WERI-Rb-1 (cell line): ENCODE measurements at regions not wholly inside any gene's neighbourhood (a gene's known extent, or its start where the extent isn't known, plus 50 kb on each side); places are given as distances from the start of the nearest gene placed in this dataset.

Source experiments
- DNase-seq: peaks from one replicate; pipeline ENCODE4 v3.0.0-alpha.2; 2020
- H3K27ac ChIP-seq: fragments of 250-450 bp; sonication (Bioruptor Pico); 2 replicates; pipeline ENCODE4 v1.5.1; 2020; ENCODE audit warnings: mild to moderate bottlenecking, moderate library complexity
- H3K27me3 ChIP-seq: fragments of 250-450 bp; sonication (Bioruptor Pico); 2 replicates; pipeline ENCODE4 v1.5.1; 2021; ENCODE audit warnings: mild to moderate bottlenecking, low read depth, moderate library complexity; ENCODE audit not compliant: insufficient read depth, severe bottlenecking
- H3K36me3 ChIP-seq: fragments of 250-450 bp; sonication (Bioruptor Pico); 2 replicates; pipeline ENCODE4 v1.5.1; 2020; ENCODE audit warnings: mild to moderate bottlenecking, moderate library complexity
- H3K4me3 ChIP-seq: 2 replicates; pipeline ENCODE4 v1.5.1; 2011; ENCODE audit warnings: low read depth, mild to moderate bottlenecking, control low read depth, low read length
- H3K9me3 ChIP-seq: fragments of 250-450 bp; sonication (Bioruptor Pico); 2 replicates; pipeline ENCODE4 v1.5.1; 2021; ENCODE audit warnings: mild to moderate bottlenecking, moderate library complexity; ENCODE audit not compliant: severe bottlenecking
- CTCF ChIP-seq: IDR thresholded peaks from 2 replicates; pipeline ENCODE4 v1.5.1; 2011; ENCODE audit warnings: low read depth, mild to moderate bottlenecking, control low read depth, inconsistent platforms, low read length

- no peaks in the 10 kb centered on the region for H3K36me3 ChIP-seq
- no peaks in the 10 kb centered on the region for H3K27me3 ChIP-seq
- H3K9me3 ChIP-seq = no peaks in the 10 kb centered on the region
- no peak overlapping the region for H3K4me3 ChIP-seq
- no peak overlapping the region for H3K27ac ChIP-seq
- no peak for DNase-seq
- no peak for TF ChIP-seq CTCF
Observed at GRCh38 chr10:8137272-8137681, 82.8 kb downstream of the GATA3 start.

DNA sequence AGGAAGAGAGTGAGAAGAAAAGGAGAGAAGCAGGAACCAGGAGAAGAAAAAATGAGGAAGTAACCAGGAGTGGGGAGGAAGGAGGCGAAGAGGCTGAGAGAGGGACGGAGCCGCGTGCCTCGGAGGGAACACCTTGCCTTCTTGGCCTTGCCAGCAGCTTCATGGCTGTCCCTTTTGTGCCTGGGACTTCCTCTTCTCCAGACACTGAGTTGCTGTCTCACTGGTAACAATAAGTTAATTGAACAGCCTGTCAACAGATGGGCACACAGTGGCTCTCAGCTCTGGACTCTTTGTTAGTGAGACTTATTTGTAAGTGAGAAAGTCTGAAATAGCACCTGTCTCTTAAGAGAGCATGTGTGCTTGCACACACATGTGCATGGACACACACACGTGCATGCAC lies 83.2 kb downstream of the GATA3 start:
- Histone ChIP-seq H3K4me3 (no peak overlapping the region), H3K9me3 (no peaks in the 10 kb centered on the region), H3K27ac (no peak overlapping the region), H3K36me3 (no peaks in the 10 kb centered on the region), H3K27me3 (no peaks in the 10 kb centered on the region)
- no peak for DNase-seq
- no peak for TF ChIP-seq CTCF

DNA sequence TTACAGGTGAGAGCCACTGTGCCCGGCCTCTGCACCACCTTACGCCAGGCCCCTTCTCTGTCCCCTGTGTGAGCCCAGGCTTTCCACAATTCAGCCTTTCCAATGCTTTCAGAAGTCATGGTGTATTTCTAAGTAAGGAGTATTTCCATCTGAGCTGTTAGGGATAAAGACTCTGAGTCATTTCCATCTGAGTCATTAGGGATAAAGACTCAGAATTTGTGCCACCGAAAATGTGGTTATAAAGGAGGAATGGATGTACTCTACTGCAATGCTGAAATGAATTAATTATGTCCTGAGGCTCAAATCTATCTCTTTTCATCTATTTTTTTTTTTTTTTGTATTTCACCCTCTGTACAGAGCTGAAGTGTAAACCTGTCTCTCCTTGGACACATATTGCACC lies 84.0 kb downstream of the GATA3 start:
- Histone ChIP-seq H3K36me3 (no peaks in the 10 kb centered on the region), H3K27ac (no peak overlapping the region), H3K9me3 (no peaks in the 10 kb centered on the region), H3K27me3 (no peaks in the 10 kb centered on the region), H3K4me3 (no peak overlapping the region)
- no peak for DNase-seq
- no peak for TF ChIP-seq CTCF

- TF ChIP-seq CTCF = no peak
- DNase-seq = no peak
Observed at GRCh38 chr10:8144496-8144895, 90.0 kb downstream of the GATA3 start.

DNA sequence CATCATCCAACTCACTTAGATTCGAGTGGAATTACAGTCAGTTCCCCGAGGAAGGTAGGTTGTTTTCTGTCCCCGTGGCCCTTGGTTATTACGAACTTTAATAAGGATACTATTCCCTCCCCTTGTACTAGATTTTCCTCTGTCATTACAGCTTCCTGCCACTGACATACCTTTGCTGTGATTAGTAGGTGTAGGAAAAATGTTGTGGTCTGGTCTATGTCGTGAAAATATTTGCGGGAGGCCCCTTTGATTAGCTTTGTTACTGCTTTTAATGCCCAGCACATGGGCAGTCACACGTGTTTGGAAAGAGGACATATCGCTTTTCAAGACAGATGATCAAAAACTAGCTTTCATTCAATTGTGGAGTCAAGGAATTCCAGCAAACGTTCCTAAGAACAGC lies 92.2 kb downstream of the GATA3 start:
- Histone ChIP-seq H3K4me3 (no peak overlapping the region), H3K36me3 (no peaks in the 10 kb centered on the region), H3K27me3 (peaks cover 6% of the 10 kb centered on the region), H3K9me3 (no peaks in the 10 kb centered on the region), H3K27ac (no peak overlapping the region)
- DNase-seq = no peak
- no peak for TF ChIP-seq CTCF

More at GRCh38 chr10:8144496-8144895, 90.0 kb downstream of the GATA3 start:
- no peak overlapping the region for H3K27ac ChIP-seq
- H3K4me3 ChIP-seq = no peak overlapping the region
- no peaks in the 10 kb centered on the region for H3K9me3 ChIP-seq
- no peaks in the 10 kb centered on the region for H3K36me3 ChIP-seq
- H3K27me3 ChIP-seq = no peaks in the 10 kb centered on the region

GRCh38 chr10:8149991-8150390 lies 95.5 kb downstream of the GATA3 start:
- Histone ChIP-seq H3K9me3 (no peaks in the 10 kb centered on the region), H3K36me3 (no peaks in the 10 kb centered on the region), H3K4me3 (no peak overlapping the region), H3K27me3 (peaks cover 6% of the 10 kb centered on the region), H3K27ac (no peak overlapping the region)
- no peak for TF ChIP-seq CTCF
- no peak for DNase-seq
